GM12878 (cell line): ENCODE measurements at regions not wholly inside any gene's neighbourhood (a gene's known extent, or its start where the extent isn't known, plus 50 kb on each side); places are given as distances from the start of the nearest gene placed in this dataset.

Experiments
- ATAC-seq: fragments of 200-7000 bp; cut with Tn5 transposase; 3 replicates; pipeline ENCODE4 v1.9.1; 2020; ENCODE audit warnings: mild to moderate bottlenecking, moderate library complexity
- BruUV-seq: library from RNA; stranded (reverse); fragments of 400-500 nt; replicated peaks from 2 replicates; lab custom pipeline; 2021; lab: Mats Ljungman, UMichigan
- CTCF ChIA-PET: fragments of 300-600 bp; sonication (Branson Sonifier 250); formaldehyde crosslinking; extraction: SDS; loops from one replicate; lab custom pipeline; 2021; ENCODE audit warnings: inconsistent platforms; lab: Yijun Ruan, JAX
- POLR2A ChIA-PET: fragments of 350-600 bp; formaldehyde crosslinking; extraction: SDS; loops from one replicate; lab custom pipeline; 2021; ENCODE audit warnings: inconsistent platforms; lab: Charles Lee
- RAD21 ChIA-PET: fragments of 300-600 bp; sonication (Branson Sonifier 250); formaldehyde crosslinking; loops from one replicate; lab custom pipeline; 2023; ENCODE audit warnings: antibody characterized with exemption; ENCODE audit not compliant: unreplicated experiment; lab: Charles Lee
- SMC1A ChIA-PET: fragments of 300-600 bp; sonication (Branson Sonifier 250); formaldehyde crosslinking; loops from one replicate; lab custom pipeline; 2023; ENCODE audit not compliant: unreplicated experiment, uncharacterized antibody; lab: Charles Lee
- DNase-seq: peaks from one replicate; pipeline ENCODE4 v3.0.0-alpha.2; 2011; ENCODE audit warnings: low read depth, low spot score
- FAIRE-seq: peaks from 3 replicates; lab custom pipeline; 2011; peaks lifted over from hg19 to GRCh38; lab: Jason Lieb, UNC
- H2AFZ ChIP-seq: 2 replicates; pipeline ENCODE4 v1.6.0; 2011; ENCODE audit warnings: low read depth, low read length, control low read depth; ENCODE audit not compliant: control insufficient read depth
- H3K27ac ChIP-seq: 2 replicates; pipeline ENCODE4 v1.5.1; 2011; ENCODE audit warnings: control low read depth; ENCODE audit not compliant: control insufficient read depth, insufficient read depth
- H3K27me3 ChIP-seq, 2 experiments: replicated peaks in 1 of 2; 2 replicates each; pipeline versions ENCODE4 v1.6.0 to v1.6.1; 2011; ENCODE audit warnings: low read length in 1 of 2; ENCODE audit not compliant: control insufficient read depth in 2 of 2, insufficient read depth in 2 of 2
- H3K36me3 ChIP-seq, 2 experiments: 2 replicates each; pipeline ENCODE4 v1.5.1; 2011; ENCODE audit warnings: low read length in 1 of 2; ENCODE audit not compliant: control insufficient read depth in 2 of 2, insufficient read depth in 2 of 2
- H3K4me1 ChIP-seq: 2 replicates; pipeline ENCODE4 v1.6.1; 2011; ENCODE audit warnings: mild to moderate bottlenecking, low read length, moderate library complexity, mixed read lengths; ENCODE audit not compliant: control insufficient read depth, insufficient read depth
- H3K4me2 ChIP-seq: 2 replicates; pipeline ENCODE4 v1.6.0; 2011; ENCODE audit warnings: control low read depth; ENCODE audit not compliant: control insufficient read depth, insufficient read depth
- H3K4me3 ChIP-seq: fragments of 200-600 bp; sonication (generic); 2 replicates; pipeline ENCODE4 v1.5.1; 2016
- H3K79me2 ChIP-seq: 2 replicates; pipeline ENCODE4 v1.6.0; 2011; ENCODE audit warnings: low read length; ENCODE audit not compliant: control insufficient read depth, insufficient read depth
- H3K9ac ChIP-seq: 2 replicates; pipeline ENCODE4 v1.8.0; 2011; ENCODE audit warnings: low read length, control low read depth, mixed read lengths; ENCODE audit not compliant: control insufficient read depth, insufficient read depth
- H3K9me3 ChIP-seq: replicated peaks from 3 replicates; pipeline ENCODE4 v1.5.1; 2011; ENCODE audit warnings: mild to moderate bottlenecking, low read length; ENCODE audit not compliant: control insufficient read depth, insufficient read depth
- H4K20me1 ChIP-seq: 2 replicates; pipeline ENCODE4 v1.6.0; 2011; ENCODE audit not compliant: control insufficient read depth, insufficient read depth
- BACH1 ChIP-seq: fragments of 450-650 bp; IDR thresholded peaks from 2 replicates; pipeline ENCODE4 v1.6.1; 2017; ENCODE audit warnings: mild to moderate bottlenecking, borderline replicate concordance
- EP300 ChIP-seq, 2 experiments: fragments of 150-350 bp in 1 of 2; IDR thresholded peaks; 2 replicates each; pipeline ENCODE4 v1.6.1; 2011 to 2012; ENCODE audit warnings: low read depth in 2 of 2, low read length in 2 of 2, borderline replicate concordance in 1 of 2, improper control_type of control experiment in 1 of 2, inconsistent platforms in 1 of 2; ENCODE audit not compliant: control insufficient read depth in 1 of 2
- EZH2 ChIP-seq: IDR thresholded peaks from 2 replicates; pipeline ENCODE4 v1.6.1; 2012; ENCODE audit warnings: low read depth, mild to moderate bottlenecking, control low read depth, inconsistent platforms, low read length, borderline replicate concordance; ENCODE audit not compliant: control insufficient read depth
- IKZF2 ChIP-seq, 2 experiments: fragments of 450-650 bp; IDR thresholded peaks; 2 replicates each; pipeline ENCODE4 v1.6.1; 2017; ENCODE audit warnings: mild to moderate bottlenecking in 2 of 2, moderate library complexity in 2 of 2
- MYC ChIP-seq: IDR thresholded peaks from 2 replicates; pipeline ENCODE4 v1.6.1; 2011; ENCODE audit warnings: mild to moderate bottlenecking, low read length, moderate library complexity, inconsistent platforms; ENCODE audit not compliant: insufficient read depth, insufficient replicate concordance, insufficient read length, severe bottlenecking
- NFXL1 ChIP-seq: fragments of 450-650 bp; IDR thresholded peaks from 2 replicates; pipeline ENCODE4 v1.6.1; 2017; ENCODE audit warnings: antibody characterized with exemption, mild to moderate bottlenecking, borderline replicate concordance
- ZSCAN29 ChIP-seq: fragments of 450-650 bp; IDR thresholded peaks from 2 replicates; pipeline ENCODE4 v1.6.1; 2017; ENCODE audit warnings: mild to moderate bottlenecking, moderate library complexity
- WGBS: methylation state at CpG from one replicate; pipeline ENCODE4 v1.1.6; 2016; ENCODE audit warnings: low lambda C conversion rate; ENCODE audit not compliant: insufficient replicate concordance, insufficient coverage; ENCODE audit errors: missing lambda C conversion rate; 5-methylcytosine and 5-hydroxymethylcytosine counted together
- in situ Hi-C: fragments of 300-500 bp; cut with MboI; formaldehyde crosslinking; loops from 9 replicates; pipeline ENCODE4 v1.14.3; 2018; ENCODE audit warnings: mixed read lengths
- intact Hi-C: fragments of 100-400 bp; cut with micrococcal nuclease; formaldehyde crosslinking; loops from one replicate; pipeline ENCODE4 v1.14.2; 2022; ENCODE audit not compliant: unreplicated experiment
- TF ChIP-seq, protein P1 (sequence below): IDR thresholded peaks from 2 replicates; pipeline ENCODE4 v1.6.1; 2012; ENCODE audit warnings: improper control_type of control experiment, low read depth, low read length; ENCODE audit not compliant: insufficient replicate concordance
- TF ChIP-seq, protein P2 (sequence below): fragments of 450-650 bp; formaldehyde crosslinking; IDR thresholded peaks from 2 replicates; pipeline ENCODE4 v1.4.0; 2020; ENCODE audit warnings: mild to moderate bottlenecking, moderate library complexity
- TF ChIP-seq, protein P3 (sequence below): fragments of 450-650 bp; IDR thresholded peaks from 2 replicates; pipeline ENCODE4 v1.6.1; 2017; ENCODE audit warnings: borderline replicate concordance
- TF ChIP-seq, protein P4 (sequence below): fragments of 450-650 bp; IDR thresholded peaks from 2 replicates; pipeline ENCODE4 v1.6.1; 2016; ENCODE audit warnings: mild to moderate bottlenecking

DNA sequence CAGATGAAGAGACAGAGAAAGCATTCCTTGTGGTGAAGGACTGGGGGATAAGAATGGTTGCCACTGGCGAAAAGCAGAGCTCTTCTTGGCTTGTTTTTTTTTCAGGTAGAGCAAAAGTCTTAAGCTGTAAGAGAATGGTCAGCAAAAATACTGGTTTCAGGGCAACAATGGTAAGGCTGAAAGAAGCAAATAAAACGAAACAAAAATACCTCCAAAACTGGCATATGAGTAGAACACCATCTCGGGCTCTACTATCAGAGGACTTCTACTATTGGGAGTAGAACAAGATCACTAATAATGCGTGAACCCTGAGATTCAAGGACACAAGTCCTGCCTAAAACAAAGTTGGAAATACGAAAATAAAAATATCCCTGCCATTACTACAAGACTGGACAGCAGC, 1823.2 kb upstream of the CDH6 start:
- H3K27me3 ChIP-seq, result no peaks in the 10 kb centered on the region
- no peak overlapping the region for H3K27ac ChIP-seq
- DNase-seq (no peak), FAIRE-seq (no peak), ATAC-seq (no peak)
- no TSS peak for BruUV-seq
- in situ Hi-C loops, result no loop called here
- H2AFZ ChIP-seq, result no peak overlapping the region
- no peak overlapping the region for H3K9ac ChIP-seq
- intact Hi-C loops, result no loop called here
- H3K4me3 ChIP-seq, result no peak overlapping the region
- RAD21 ChIA-PET, result no interaction called here
- POLR2A ChIA-PET, result no interaction called here
- H4K20me1 ChIP-seq, result no peaks in the 10 kb centered on the region
- no peaks in the 10 kb centered on the region for H3K36me3 ChIP-seq
- H3K9me3 ChIP-seq, result no peaks in the 10 kb centered on the region
- WGBS, result 4% methylated on average over 5 of the region's 5 CpGs
- no peak overlapping the region for H3K4me2 ChIP-seq
- H3K79me2 ChIP-seq, result no peaks in the 10 kb centered on the region
- CTCF ChIA-PET, result no interaction called here
- no peaks in the 10 kb centered on the region for H3K4me1 ChIP-seq
- SMC1A ChIA-PET, result interaction anchor here (1.0 to 1.7 kb wide), 2 partner anchors 12 to 328 kb away, joined by 3 read pairs; no protein-coding TSS in a partner anchor
- TF ChIP-seq, protein P1, sequence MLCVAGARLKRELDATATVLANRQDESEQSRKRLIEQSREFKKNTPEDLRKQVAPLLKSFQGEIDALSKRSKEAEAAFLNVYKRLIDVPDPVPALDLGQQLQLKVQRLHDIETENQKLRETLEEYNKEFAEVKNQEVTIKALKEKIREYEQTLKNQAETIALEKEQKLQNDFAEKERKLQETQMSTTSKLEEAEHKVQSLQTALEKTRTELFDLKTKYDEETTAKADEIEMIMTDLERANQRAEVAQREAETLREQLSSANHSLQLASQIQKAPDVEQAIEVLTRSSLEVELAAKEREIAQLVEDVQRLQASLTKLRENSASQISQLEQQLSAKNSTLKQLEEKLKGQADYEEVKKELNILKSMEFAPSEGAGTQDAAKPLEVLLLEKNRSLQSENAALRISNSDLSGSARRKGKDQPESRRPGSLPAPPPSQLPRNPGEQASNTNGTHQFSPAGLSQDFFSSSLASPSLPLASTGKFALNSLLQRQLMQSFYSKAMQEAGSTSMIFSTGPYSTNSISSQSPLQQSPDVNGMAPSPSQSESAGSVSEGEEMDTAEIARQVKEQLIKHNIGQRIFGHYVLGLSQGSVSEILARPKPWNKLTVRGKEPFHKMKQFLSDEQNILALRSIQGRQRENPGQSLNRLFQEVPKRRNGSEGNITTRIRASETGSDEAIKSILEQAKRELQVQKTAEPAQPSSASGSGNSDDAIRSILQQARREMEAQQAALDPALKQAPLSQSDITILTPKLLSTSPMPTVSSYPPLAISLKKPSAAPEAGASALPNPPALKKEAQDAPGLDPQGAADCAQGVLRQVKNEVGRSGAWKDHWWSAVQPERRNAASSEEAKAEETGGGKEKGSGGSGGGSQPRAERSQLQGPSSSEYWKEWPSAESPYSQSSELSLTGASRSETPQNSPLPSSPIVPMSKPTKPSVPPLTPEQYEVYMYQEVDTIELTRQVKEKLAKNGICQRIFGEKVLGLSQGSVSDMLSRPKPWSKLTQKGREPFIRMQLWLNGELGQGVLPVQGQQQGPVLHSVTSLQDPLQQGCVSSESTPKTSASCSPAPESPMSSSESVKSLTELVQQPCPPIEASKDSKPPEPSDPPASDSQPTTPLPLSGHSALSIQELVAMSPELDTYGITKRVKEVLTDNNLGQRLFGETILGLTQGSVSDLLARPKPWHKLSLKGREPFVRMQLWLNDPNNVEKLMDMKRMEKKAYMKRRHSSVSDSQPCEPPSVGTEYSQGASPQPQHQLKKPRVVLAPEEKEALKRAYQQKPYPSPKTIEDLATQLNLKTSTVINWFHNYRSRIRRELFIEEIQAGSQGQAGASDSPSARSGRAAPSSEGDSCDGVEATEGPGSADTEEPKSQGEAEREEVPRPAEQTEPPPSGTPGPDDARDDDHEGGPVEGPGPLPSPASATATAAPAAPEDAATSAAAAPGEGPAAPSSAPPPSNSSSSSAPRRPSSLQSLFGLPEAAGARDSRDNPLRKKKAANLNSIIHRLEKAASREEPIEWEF, result no peak
- TF ChIP-seq NFXL1 (no peak), EZH2 (no peak), IKZF2 (IDR thresholded peaks at IDR 0.05) (no peak), ZSCAN29 (no peak), MYC (no peak), BACH1 (no peak), EP300 (IDR thresholded peaks at IDR 0.05; ENCODE audit: borderline replicate concordance in 1 of 2, control insufficient read depth in 1 of 2, low read depth in 2 of 2, low read length in 2 of 2) (no peak)
- TF ChIP-seq, protein P2, sequence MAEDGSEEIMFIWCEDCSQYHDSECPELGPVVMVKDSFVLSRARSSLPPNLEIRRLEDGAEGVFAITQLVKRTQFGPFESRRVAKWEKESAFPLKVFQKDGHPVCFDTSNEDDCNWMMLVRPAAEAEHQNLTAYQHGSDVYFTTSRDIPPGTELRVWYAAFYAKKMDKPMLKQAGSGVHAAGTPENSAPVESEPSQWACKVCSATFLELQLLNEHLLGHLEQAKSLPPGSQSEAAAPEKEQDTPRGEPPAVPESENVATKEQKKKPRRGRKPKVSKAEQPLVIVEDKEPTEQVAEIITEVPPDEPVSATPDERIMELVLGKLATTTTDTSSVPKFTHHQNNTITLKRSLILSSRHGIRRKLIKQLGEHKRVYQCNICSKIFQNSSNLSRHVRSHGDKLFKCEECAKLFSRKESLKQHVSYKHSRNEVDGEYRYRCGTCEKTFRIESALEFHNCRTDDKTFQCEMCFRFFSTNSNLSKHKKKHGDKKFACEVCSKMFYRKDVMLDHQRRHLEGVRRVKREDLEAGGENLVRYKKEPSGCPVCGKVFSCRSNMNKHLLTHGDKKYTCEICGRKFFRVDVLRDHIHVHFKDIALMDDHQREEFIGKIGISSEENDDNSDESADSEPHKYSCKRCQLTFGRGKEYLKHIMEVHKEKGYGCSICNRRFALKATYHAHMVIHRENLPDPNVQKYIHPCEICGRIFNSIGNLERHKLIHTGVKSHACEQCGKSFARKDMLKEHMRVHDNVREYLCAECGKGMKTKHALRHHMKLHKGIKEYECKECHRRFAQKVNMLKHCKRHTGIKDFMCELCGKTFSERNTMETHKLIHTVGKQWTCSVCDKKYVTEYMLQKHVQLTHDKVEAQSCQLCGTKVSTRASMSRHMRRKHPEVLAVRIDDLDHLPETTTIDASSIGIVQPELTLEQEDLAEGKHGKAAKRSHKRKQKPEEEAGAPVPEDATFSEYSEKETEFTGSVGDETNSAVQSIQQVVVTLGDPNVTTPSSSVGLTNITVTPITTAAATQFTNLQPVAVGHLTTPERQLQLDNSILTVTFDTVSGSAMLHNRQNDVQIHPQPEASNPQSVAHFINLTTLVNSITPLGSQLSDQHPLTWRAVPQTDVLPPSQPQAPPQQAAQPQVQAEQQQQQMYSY, result no peak
- TF ChIP-seq, protein P3, sequence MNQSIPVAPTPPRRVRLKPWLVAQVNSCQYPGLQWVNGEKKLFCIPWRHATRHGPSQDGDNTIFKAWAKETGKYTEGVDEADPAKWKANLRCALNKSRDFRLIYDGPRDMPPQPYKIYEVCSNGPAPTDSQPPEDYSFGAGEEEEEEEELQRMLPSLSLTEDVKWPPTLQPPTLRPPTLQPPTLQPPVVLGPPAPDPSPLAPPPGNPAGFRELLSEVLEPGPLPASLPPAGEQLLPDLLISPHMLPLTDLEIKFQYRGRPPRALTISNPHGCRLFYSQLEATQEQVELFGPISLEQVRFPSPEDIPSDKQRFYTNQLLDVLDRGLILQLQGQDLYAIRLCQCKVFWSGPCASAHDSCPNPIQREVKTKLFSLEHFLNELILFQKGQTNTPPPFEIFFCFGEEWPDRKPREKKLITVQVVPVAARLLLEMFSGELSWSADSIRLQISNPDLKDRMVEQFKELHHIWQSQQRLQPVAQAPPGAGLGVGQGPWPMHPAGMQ, result no peak
- TF ChIP-seq, protein P4, sequence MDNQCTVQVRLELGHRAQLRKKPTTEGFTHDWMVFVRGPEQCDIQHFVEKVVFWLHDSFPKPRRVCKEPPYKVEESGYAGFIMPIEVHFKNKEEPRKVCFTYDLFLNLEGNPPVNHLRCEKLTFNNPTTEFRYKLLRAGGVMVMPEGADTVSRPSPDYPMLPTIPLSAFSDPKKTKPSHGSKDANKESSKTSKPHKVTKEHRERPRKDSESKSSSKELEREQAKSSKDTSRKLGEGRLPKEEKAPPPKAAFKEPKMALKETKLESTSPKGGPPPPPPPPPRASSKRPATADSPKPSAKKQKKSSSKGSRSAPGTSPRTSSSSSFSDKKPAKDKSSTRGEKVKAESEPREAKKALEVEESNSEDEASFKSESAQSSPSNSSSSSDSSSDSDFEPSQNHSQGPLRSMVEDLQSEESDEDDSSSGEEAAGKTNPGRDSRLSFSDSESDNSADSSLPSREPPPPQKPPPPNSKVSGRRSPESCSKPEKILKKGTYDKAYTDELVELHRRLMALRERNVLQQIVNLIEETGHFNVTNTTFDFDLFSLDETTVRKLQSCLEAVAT, result no peak
